ENCODE measurements at regions not wholly inside any gene's neighbourhood (a gene's known extent, or its start where the extent isn't known, plus 50 kb on each side); places are given as distances from the start of the nearest gene placed in this dataset.

DNA sequence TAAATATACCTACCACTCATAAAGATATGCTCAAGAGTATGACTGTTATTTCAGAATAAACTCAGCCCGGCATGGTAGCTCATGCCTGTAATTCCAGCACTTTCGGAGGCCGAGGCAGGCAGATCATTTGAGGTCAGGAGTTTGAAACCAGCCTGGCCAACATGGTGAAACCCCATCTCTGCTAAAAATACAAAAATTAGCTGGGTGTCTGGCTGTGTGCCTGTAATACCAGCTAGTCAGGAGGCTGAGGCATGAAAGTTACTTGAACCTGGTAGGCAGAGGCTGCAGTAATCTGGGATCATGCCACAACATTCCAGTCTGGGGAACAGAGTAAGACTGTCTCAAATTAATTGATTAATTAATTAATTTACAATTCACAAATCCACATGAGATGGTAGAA, 208.2 kb upstream of the PDGFD start:
- TF ChIP-seq, protein P1, sequence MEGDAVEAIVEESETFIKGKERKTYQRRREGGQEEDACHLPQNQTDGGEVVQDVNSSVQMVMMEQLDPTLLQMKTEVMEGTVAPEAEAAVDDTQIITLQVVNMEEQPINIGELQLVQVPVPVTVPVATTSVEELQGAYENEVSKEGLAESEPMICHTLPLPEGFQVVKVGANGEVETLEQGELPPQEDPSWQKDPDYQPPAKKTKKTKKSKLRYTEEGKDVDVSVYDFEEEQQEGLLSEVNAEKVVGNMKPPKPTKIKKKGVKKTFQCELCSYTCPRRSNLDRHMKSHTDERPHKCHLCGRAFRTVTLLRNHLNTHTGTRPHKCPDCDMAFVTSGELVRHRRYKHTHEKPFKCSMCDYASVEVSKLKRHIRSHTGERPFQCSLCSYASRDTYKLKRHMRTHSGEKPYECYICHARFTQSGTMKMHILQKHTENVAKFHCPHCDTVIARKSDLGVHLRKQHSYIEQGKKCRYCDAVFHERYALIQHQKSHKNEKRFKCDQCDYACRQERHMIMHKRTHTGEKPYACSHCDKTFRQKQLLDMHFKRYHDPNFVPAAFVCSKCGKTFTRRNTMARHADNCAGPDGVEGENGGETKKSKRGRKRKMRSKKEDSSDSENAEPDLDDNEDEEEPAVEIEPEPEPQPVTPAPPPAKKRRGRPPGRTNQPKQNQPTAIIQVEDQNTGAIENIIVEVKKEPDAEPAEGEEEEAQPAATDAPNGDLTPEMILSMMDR (IDR thresholded peaks at IDR 0.05; ENCODE audit: low read length), result no peak
- no peak for TF ChIP-seq EZH2phosphoT487 (IDR thresholded peaks at IDR 0.05; ENCODE audit: low read length)
- TF ChIP-seq EZH2 (optimal IDR thresholded peaks at IDR 0.05; ENCODE audit: low read depth, low read length), result no peak
